Amniotic epithelial cell (primary cell): ENCODE measurements at regions not wholly inside any gene's neighbourhood (a gene's known extent, or its start where the extent isn't known, plus 50 kb on each side); places are given as distances from the start of the nearest gene placed in this dataset.

ENCODE experiments used
- DNase-seq: peaks from one replicate; pipeline ENCODE4 v3.0.0-alpha.2; 2010; ENCODE audit warnings: low read depth

GRCh38 chr10:128973221-128973620 is 493.8 kb upstream of the MGMT start:
- DNase-seq, result no peak

- no peak for DNase-seq
These were observed 490.2 kb upstream of the MGMT start for GRCh38 chr10:128976856-128977255.

GRCh38 chr10:128978211-128978610 is 488.8 kb upstream of the MGMT start:
- no peak for DNase-seq

- no peak for DNase-seq
These were observed 487.6 kb upstream of the MGMT start for GRCh38 chr10:128979405-128979804.

GRCh38 chr10:128981251-128981650 is 485.8 kb upstream of the MGMT start:
- DNase-seq, result no peak

GRCh38 chr10:128981881-128982615 is 485.0 kb upstream of the MGMT start:
- DNase-seq, result no peak

GRCh38 chr10:128982616-128982915 is 484.5 kb upstream of the MGMT start:
- DNase-seq, result no peak

- DNase-seq, result no peak
These were observed 482.0 kb upstream of the MGMT start for GRCh38 chr10:128985036-128985435.

GRCh38 chr10:128990986-128991385 is 476.1 kb upstream of the MGMT start:
- DNase-seq, result no peak

GRCh38 chr10:128992770-128993169 is 474.3 kb upstream of the MGMT start:
- no peak for DNase-seq

- no peak for DNase-seq
These were observed 473.6 kb upstream of the MGMT start for GRCh38 chr10:128993443-128993842.

GRCh38 chr10:128993911-128994538 is 473.0 kb upstream of the MGMT start:
- DNase-seq, result no peak

GRCh38 chr10:128994598-128995143 is 472.4 kb upstream of the MGMT start:
- no peak for DNase-seq

- no peak for DNase-seq
These were observed 471.4 kb upstream of the MGMT start for GRCh38 chr10:128995676-128996075.

GRCh38 chr10:128996092-128996491 is 470.9 kb upstream of the MGMT start:
- no peak for DNase-seq

- DNase-seq, result no peak
These were observed 468.8 kb upstream of the MGMT start for GRCh38 chr10:128998101-128998805.

GRCh38 chr10:129004398-129004797 is 462.6 kb upstream of the MGMT start:
- DNase-seq, result no peak

- no peak for DNase-seq
These were observed 462.0 kb upstream of the MGMT start for GRCh38 chr10:129005080-129005479.

- no peak for DNase-seq
These were observed 461.2 kb upstream of the MGMT start for GRCh38 chr10:129005804-129006203.

GRCh38 chr10:129018511-129018910 is 448.5 kb upstream of the MGMT start:
- DNase-seq, result no peak

GRCh38 chr10:129020651-129021330 is 446.2 kb upstream of the MGMT start:
- DNase-seq, result no peak

GRCh38 chr10:129021594-129022304 is 445.3 kb upstream of the MGMT start:
- DNase-seq, result no peak
